GM06990 (cell line): ENCODE measurements at regions not wholly inside any gene's neighbourhood (a gene's known extent, or its start where the extent isn't known, plus 50 kb on each side); places are given as distances from the start of the nearest gene placed in this dataset.

ENCODE experiments used
- DNase-seq: peaks from one replicate; pipeline ENCODE4 v3.0.0-alpha.2; 2011; ENCODE audit not compliant: insufficient read length; ENCODE audit errors: extremely low read depth
- H3K27me3 ChIP-seq: replicated peaks from 2 replicates; pipeline ENCODE4 v1.6.0; 2011; ENCODE audit warnings: low read length; ENCODE audit not compliant: control insufficient read depth, insufficient read depth
- H3K36me3 ChIP-seq: 2 replicates; pipeline ENCODE4 v1.5.1; 2011; ENCODE audit warnings: low read length; ENCODE audit not compliant: control insufficient read depth, insufficient read depth
- H3K4me3 ChIP-seq: replicated peaks from 2 replicates; pipeline ENCODE4 v1.5.1; 2011; ENCODE audit warnings: low read depth, mild to moderate bottlenecking, control low read depth, low read length
- TF ChIP-seq, protein P1 (sequence below): IDR thresholded peaks from 2 replicates; pipeline ENCODE4 v1.5.1; 2011; ENCODE audit warnings: low read length, control low read depth, mild to moderate bottlenecking, inconsistent platforms; ENCODE audit not compliant: insufficient read depth, poor library complexity, severe bottlenecking

DNA sequence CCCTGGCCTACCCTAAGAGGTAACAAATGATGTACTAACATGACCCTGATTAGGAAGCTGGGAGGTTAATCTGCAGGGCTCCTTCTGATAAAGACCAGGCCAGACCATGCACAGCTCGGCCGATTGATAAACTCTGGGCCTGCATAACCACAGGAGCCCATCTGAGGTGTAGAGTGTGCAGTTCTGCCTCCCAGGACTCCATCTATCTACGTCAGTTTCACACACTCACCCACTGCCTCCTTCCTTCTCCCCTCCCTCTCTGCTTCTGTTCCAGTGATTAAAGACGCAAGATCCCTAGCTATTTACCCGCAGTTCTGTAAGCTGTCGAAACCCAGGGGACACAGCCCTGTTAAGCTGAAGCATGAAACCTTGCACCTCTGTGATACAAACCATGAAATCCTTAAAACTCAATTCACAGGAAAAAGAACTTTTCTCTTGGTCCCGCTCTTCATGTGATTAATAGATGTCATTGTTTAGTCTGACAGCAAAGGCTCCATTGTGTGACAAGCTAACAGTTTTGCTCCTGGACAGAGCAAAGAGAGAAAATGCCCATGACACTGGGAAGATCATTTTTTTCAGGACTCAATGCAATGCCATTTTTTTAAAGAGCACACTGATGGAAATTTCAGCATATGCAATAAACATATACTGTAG is 470.6 kb downstream of the MAFB start:
- no peak overlapping the region for H3K4me3 ChIP-seq
- TF ChIP-seq, protein P1, sequence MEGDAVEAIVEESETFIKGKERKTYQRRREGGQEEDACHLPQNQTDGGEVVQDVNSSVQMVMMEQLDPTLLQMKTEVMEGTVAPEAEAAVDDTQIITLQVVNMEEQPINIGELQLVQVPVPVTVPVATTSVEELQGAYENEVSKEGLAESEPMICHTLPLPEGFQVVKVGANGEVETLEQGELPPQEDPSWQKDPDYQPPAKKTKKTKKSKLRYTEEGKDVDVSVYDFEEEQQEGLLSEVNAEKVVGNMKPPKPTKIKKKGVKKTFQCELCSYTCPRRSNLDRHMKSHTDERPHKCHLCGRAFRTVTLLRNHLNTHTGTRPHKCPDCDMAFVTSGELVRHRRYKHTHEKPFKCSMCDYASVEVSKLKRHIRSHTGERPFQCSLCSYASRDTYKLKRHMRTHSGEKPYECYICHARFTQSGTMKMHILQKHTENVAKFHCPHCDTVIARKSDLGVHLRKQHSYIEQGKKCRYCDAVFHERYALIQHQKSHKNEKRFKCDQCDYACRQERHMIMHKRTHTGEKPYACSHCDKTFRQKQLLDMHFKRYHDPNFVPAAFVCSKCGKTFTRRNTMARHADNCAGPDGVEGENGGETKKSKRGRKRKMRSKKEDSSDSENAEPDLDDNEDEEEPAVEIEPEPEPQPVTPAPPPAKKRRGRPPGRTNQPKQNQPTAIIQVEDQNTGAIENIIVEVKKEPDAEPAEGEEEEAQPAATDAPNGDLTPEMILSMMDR, result no peak
- no peaks in the 10 kb centered on the region for H3K36me3 ChIP-seq
- H3K27me3 ChIP-seq, result no peaks in the 10 kb centered on the region; the same call in 1 of the 2 replicates
- DNase-seq, result no peak

DNA sequence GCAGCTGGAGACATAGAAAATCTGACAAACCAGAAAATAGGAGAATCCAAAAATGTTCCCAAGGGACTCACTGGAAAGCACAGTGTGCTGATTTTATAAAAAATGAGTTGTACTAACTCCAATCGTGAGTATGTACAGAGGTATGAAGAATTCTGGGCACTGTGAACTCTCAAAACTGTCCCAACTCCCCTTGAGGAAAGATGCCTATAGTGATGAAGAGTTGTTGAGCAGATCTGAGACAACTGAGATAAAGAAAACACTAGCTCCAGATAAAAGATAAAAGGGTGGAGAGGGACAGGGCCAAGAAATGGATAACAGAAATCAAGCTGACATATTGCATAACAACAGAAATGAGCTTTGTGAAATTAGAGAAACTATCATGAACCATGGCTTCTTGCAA is 481.4 kb downstream of the MAFB start:
- TF ChIP-seq, protein P1, result no peak
- Histone ChIP-seq H3K36me3 (no peaks in the 10 kb centered on the region), H3K27me3 (no peaks in the 10 kb centered on the region), H3K4me3 (no peak overlapping the region)
- no peak for DNase-seq

GRCh38 chr20:40205971-40206370 is 483.1 kb downstream of the MAFB start:
- TF ChIP-seq, protein P1, result no peak
- DNase-seq, result no peak
- no peaks in the 10 kb centered on the region for H3K36me3 ChIP-seq
- no peak overlapping the region for H3K4me3 ChIP-seq
- no peaks in the 10 kb centered on the region for H3K27me3 ChIP-seq

DNA sequence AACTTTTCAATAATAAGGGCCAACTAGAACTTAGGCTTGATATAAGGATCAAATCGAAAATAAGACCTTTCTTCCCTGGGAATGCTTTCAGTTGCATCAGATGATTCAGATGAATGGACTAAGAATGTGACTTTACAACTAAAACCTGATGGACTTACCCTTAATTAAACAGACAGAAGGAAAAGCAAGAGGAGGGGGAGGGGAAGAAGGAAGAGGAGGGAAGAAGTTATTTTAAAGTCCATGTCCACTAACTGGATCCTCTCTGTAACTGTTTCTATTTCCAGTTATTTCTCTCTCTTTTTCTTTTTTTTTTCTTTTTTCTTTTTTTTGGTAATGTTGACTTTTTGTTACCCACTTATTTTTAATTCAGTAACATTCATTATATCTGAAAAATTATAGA is 486.0 kb downstream of the MAFB start:
- Histone ChIP-seq H3K4me3 (no peak overlapping the region), H3K36me3 (no peaks in the 10 kb centered on the region), H3K27me3 (no peaks in the 10 kb centered on the region)
- TF ChIP-seq, protein P1, result no peak
- DNase-seq, result no peak

DNA sequence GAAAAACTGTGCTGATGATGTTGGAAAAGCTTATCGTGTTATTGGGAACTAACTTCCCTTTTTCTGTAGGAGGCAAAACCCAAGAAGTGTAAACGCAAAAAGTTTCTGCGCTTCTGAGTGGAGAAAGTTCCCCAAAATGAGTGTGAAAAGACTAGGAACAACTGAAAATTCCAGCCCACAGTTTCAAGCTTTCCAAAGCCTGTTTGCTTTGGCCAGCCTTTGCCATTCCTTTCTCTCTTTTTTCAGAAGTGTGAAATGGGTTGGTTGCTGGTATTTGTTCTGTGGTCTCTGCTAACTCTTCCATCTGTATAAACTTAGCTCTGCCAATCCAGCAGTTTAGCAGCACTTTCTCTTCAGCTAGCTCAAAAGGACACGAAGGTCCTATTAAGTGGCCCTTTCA is 491.3 kb downstream of the MAFB start:
- TF ChIP-seq, protein P1, result no peak
- Histone ChIP-seq H3K4me3 (no peak overlapping the region), H3K36me3 (no peaks in the 10 kb centered on the region), H3K27me3 (no peaks in the 10 kb centered on the region)
- no peak for DNase-seq
